ENCODE measurements at regions not wholly inside any gene's neighbourhood (a gene's known extent, or its start where the extent isn't known, plus 50 kb on each side); places are given as distances from the start of the nearest gene placed in this dataset.

GRCh38 chr13:67771106-67771505, 541.0 kb upstream of the PCDH9 start:
- H4K5ac ChIP-seq (ENCODE audit: insufficient read length, low read depth, low read length), result no peak overlapping the region
- no peak overlapping the region for H2BK12ac ChIP-seq (ENCODE audit: low read depth, low read length)
- H4K91ac ChIP-seq (replicated peaks; ENCODE audit: insufficient read length, low read length), result no peak overlapping the region
- no peak overlapping the region for H2BK5ac ChIP-seq (ENCODE audit: low read depth, low read length)
- no peak for FAIRE-seq
- H3K36me3 ChIP-seq (ENCODE audit: control insufficient read depth in 2 of 4, insufficient read depth in 4 of 4, low read length in 3 of 4), result no peaks in the 10 kb centered on the region
- no peak overlapping the region for H3K18ac ChIP-seq (ENCODE audit: extremely low read depth, low read length)
- no peaks in the 10 kb centered on the region for H3K23me2 ChIP-seq (ENCODE audit: low read depth, low read length)
- H3K4me3 ChIP-seq (ENCODE audit: extremely low read depth in 1 of 4, insufficient read depth in 2 of 4, low read depth in 3 of 4, low read length in 4 of 4), result no peak overlapping the region
- no peak overlapping the region for H2BK20ac ChIP-seq (ENCODE audit: low read length)
- no peaks in the 10 kb centered on the region for H3K79me2 ChIP-seq (ENCODE audit: control insufficient read depth in 1 of 2, insufficient read depth in 2 of 2, low read length in 2 of 2)
- H4K20me1 ChIP-seq (replicated peaks in 1 of 2; ENCODE audit: control insufficient read depth in 1 of 2, insufficient read depth in 2 of 2, low read length in 2 of 2), result no peaks in the 10 kb centered on the region
- H3K4me2 ChIP-seq (ENCODE audit: insufficient read depth in 1 of 2, low read depth in 2 of 2, low read length in 2 of 2), result no peak overlapping the region
- DNase-seq (ENCODE audit: low read depth in 1 of 2, low spot score in 2 of 2), result no peak
- H3K27me3 ChIP-seq (replicated peaks in 1 of 4; ENCODE audit: control insufficient read depth in 3 of 4, extremely low read depth in 1 of 4, insufficient read depth in 3 of 4, low read length in 3 of 4), result no peaks in the 10 kb centered on the region
- no peak overlapping the region for H3K14ac ChIP-seq (ENCODE audit: insufficient read length)
- no peak overlapping the region for H3K23ac ChIP-seq (ENCODE audit: insufficient read length)
- H3K56ac ChIP-seq (replicated peaks; ENCODE audit: insufficient read length, low read depth, low read length), result no peak overlapping the region
- no peak overlapping the region for H2AFZ ChIP-seq (ENCODE audit: low read length)
- no peak overlapping the region for H2AK5ac ChIP-seq (ENCODE audit: low read depth, low read length)
- no peaks in the 10 kb centered on the region for H3K4me1 ChIP-seq (replicated peaks in 1 of 4; ENCODE audit: control insufficient read depth in 3 of 4, insufficient read depth in 4 of 4, low read length in 3 of 4)
- no peak overlapping the region for H3K27ac ChIP-seq (ENCODE audit: low read depth, low read length)
- ChIA-PET CTCF (ENCODE audit: partially characterized antibody) (interaction anchor here (1.1 kb wide), 1 partner anchor 17 kb away, joined by 5 read pairs; no protein-coding TSS in a partner anchor), POLR2A (ENCODE audit: partially characterized antibody) (no interaction called here)
- H4K8ac ChIP-seq (ENCODE audit: extremely low read depth, insufficient read depth, low read length), result no peak overlapping the region
- peaks cover 3 to 10% of the 10 kb centered on the region in 2 experiments; a peak in 3 of 4 replicates for H3K9me3 ChIP-seq (ENCODE audit: insufficient read depth in 2 of 2, low read depth in 1 of 2, low read length in 1 of 2)
- no peak overlapping the region for H3K9ac ChIP-seq (replicated peaks in 1 of 4; ENCODE audit: extremely low read depth in 1 of 4, low read depth in 3 of 4, low read length in 3 of 4)
- H3K4ac ChIP-seq (replicated peaks; ENCODE audit: insufficient read length, low read depth, low read length), result no peak overlapping the region
- H3K79me1 ChIP-seq (ENCODE audit: low read depth, low read length), result no peaks in the 10 kb centered on the region
- no peak overlapping the region for H2BK15ac ChIP-seq (ENCODE audit: low read length)
- H2BK120ac ChIP-seq (replicated peaks; ENCODE audit: low read depth, low read length), result no peak overlapping the region
- TF ChIP-seq TAF7 (optimal IDR thresholded peaks at IDR 0.05; ENCODE audit: borderline replicate concordance, low read depth, low read length), result no peak
- TF ChIP-seq SUZ12 (IDR thresholded peaks at IDR 0.05; ENCODE audit: low read length), result no peak
- TF ChIP-seq KDM1A (IDR thresholded peaks at IDR 0.05; ENCODE audit: borderline replicate concordance, low read length), result no peak
- no peak for TF ChIP-seq POU5F1 (IDR thresholded peaks at IDR 0.05; ENCODE audit: low read depth, low read length)
- TF ChIP-seq TEAD4 (IDR thresholded peaks at IDR 0.05; ENCODE audit: low read depth, low read length), result no peak
- TF ChIP-seq, protein P1, sequence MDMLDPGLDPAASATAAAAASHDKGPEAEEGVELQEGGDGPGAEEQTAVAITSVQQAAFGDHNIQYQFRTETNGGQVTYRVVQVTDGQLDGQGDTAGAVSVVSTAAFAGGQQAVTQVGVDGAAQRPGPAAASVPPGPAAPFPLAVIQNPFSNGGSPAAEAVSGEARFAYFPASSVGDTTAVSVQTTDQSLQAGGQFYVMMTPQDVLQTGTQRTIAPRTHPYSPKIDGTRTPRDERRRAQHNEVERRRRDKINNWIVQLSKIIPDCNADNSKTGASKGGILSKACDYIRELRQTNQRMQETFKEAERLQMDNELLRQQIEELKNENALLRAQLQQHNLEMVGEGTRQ (IDR thresholded peaks at IDR 0.05; ENCODE audit: low read length), result no peak
- no peak for TF ChIP-seq SRF (IDR thresholded peaks at IDR 0.05; ENCODE audit: low read depth, low read length)
- TF ChIP-seq BCL11A (IDR thresholded peaks at IDR 0.05; ENCODE audit: low read depth in 2 of 2, low read length in 2 of 2), result no peak
- no peak for TF ChIP-seq CREB1 (IDR thresholded peaks at IDR 0.05)
- no peak for TF ChIP-seq FOSL1 (IDR thresholded peaks at IDR 0.05; ENCODE audit: insufficient read depth, low read depth, low read length)
- no peak for TF ChIP-seq SIN3A (conservative IDR thresholded peaks at IDR 0.05 in 1 of 2, IDR thresholded peaks at IDR 0.05 in 1 of 2; ENCODE audit: low read depth in 1 of 2, low read length in 2 of 2)
- TF ChIP-seq, protein P2, sequence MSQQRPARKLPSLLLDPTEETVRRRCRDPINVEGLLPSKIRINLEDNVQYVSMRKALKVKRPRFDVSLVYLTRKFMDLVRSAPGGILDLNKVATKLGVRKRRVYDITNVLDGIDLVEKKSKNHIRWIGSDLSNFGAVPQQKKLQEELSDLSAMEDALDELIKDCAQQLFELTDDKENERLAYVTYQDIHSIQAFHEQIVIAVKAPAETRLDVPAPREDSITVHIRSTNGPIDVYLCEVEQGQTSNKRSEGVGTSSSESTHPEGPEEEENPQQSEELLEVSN (IDR thresholded peaks at IDR 0.05), result no peak
- no peak for TF ChIP-seq TCF12 (IDR thresholded peaks at IDR 0.05; ENCODE audit: low read depth, low read length)

Measured in H1 (cell line).